GM12878 (cell line): ENCODE measurements at regions not wholly inside any gene's neighbourhood (a gene's known extent, or its start where the extent isn't known, plus 50 kb on each side); places are given as distances from the start of the nearest gene placed in this dataset.

Experiments used
- ATAC-seq: fragments of 200-7000 bp; cut with Tn5 transposase; 3 replicates; pipeline ENCODE4 v1.9.1; 2020; ENCODE audit warnings: mild to moderate bottlenecking, moderate library complexity
- BruUV-seq: library from RNA; stranded (reverse); fragments of 400-500 nt; replicated peaks from 2 replicates; lab custom pipeline; 2021; lab: Mats Ljungman, UMichigan
- CTCF ChIA-PET: fragments of 300-600 bp; sonication (Branson Sonifier 250); formaldehyde crosslinking; extraction: SDS; loops from one replicate; lab custom pipeline; 2021; ENCODE audit warnings: inconsistent platforms; lab: Yijun Ruan, JAX
- POLR2A ChIA-PET: fragments of 350-600 bp; formaldehyde crosslinking; extraction: SDS; loops from one replicate; lab custom pipeline; 2021; ENCODE audit warnings: inconsistent platforms; lab: Charles Lee
- RAD21 ChIA-PET: fragments of 300-600 bp; sonication (Branson Sonifier 250); formaldehyde crosslinking; loops from one replicate; lab custom pipeline; 2023; ENCODE audit warnings: antibody characterized with exemption; ENCODE audit not compliant: unreplicated experiment; lab: Charles Lee
- SMC1A ChIA-PET: fragments of 300-600 bp; sonication (Branson Sonifier 250); formaldehyde crosslinking; loops from one replicate; lab custom pipeline; 2023; ENCODE audit not compliant: unreplicated experiment, uncharacterized antibody; lab: Charles Lee
- DNase-seq: peaks from one replicate; pipeline ENCODE4 v3.0.0-alpha.2; 2011; ENCODE audit warnings: low read depth, low spot score
- FAIRE-seq: peaks from 3 replicates; lab custom pipeline; 2011; peaks lifted over from hg19 to GRCh38; lab: Jason Lieb, UNC
- H2AFZ ChIP-seq: 2 replicates; pipeline ENCODE4 v1.6.0; 2011; ENCODE audit warnings: low read depth, low read length, control low read depth; ENCODE audit not compliant: control insufficient read depth
- H3K27ac ChIP-seq: 2 replicates; pipeline ENCODE4 v1.5.1; 2011; ENCODE audit warnings: control low read depth; ENCODE audit not compliant: control insufficient read depth, insufficient read depth
- H3K27me3 ChIP-seq, 2 experiments: replicated peaks in 1 of 2; 2 replicates each; pipeline versions ENCODE4 v1.6.0 to v1.6.1; 2011; ENCODE audit warnings: low read length in 1 of 2; ENCODE audit not compliant: control insufficient read depth in 2 of 2, insufficient read depth in 2 of 2
- H3K36me3 ChIP-seq, 2 experiments: 2 replicates each; pipeline ENCODE4 v1.5.1; 2011; ENCODE audit warnings: low read length in 1 of 2; ENCODE audit not compliant: control insufficient read depth in 2 of 2, insufficient read depth in 2 of 2
- H3K4me1 ChIP-seq: 2 replicates; pipeline ENCODE4 v1.6.1; 2011; ENCODE audit warnings: mild to moderate bottlenecking, low read length, moderate library complexity, mixed read lengths; ENCODE audit not compliant: control insufficient read depth, insufficient read depth
- H3K4me2 ChIP-seq: 2 replicates; pipeline ENCODE4 v1.6.0; 2011; ENCODE audit warnings: control low read depth; ENCODE audit not compliant: control insufficient read depth, insufficient read depth
- H3K4me3 ChIP-seq: fragments of 200-600 bp; sonication (generic); 2 replicates; pipeline ENCODE4 v1.5.1; 2016
- H3K79me2 ChIP-seq: 2 replicates; pipeline ENCODE4 v1.6.0; 2011; ENCODE audit warnings: low read length; ENCODE audit not compliant: control insufficient read depth, insufficient read depth
- H3K9ac ChIP-seq: 2 replicates; pipeline ENCODE4 v1.8.0; 2011; ENCODE audit warnings: low read length, control low read depth, mixed read lengths; ENCODE audit not compliant: control insufficient read depth, insufficient read depth
- H3K9me3 ChIP-seq: replicated peaks from 3 replicates; pipeline ENCODE4 v1.5.1; 2011; ENCODE audit warnings: mild to moderate bottlenecking, low read length; ENCODE audit not compliant: control insufficient read depth, insufficient read depth
- H4K20me1 ChIP-seq: 2 replicates; pipeline ENCODE4 v1.6.0; 2011; ENCODE audit not compliant: control insufficient read depth, insufficient read depth
- ETV6 ChIP-seq, 2 experiments: fragments of 450-650 bp in 1 of 2; IDR thresholded peaks in 1 of 2; conservative IDR thresholded peaks in 1 of 2; 2 replicates each; pipeline ENCODE4 v1.6.1; 2014; ENCODE audit warnings: antibody characterized with exemption in 1 of 2, borderline replicate concordance in 1 of 2, low read depth in 1 of 2, mild to moderate bottlenecking in 1 of 2, moderate library complexity in 1 of 2
- HCFC1 ChIP-seq: fragments of 150-350 bp; IDR thresholded peaks from 2 replicates; pipeline ENCODE4 v1.6.1; 2014; ENCODE audit warnings: low read length
- IRF5 ChIP-seq: fragments of 450-650 bp; IDR thresholded peaks from 2 replicates; pipeline ENCODE4 v1.6.1; 2017; ENCODE audit warnings: borderline replicate concordance
- MXI1 ChIP-seq: fragments of 150-350 bp; IDR thresholded peaks from 2 replicates; pipeline ENCODE4 v1.6.1; 2011; ENCODE audit warnings: low read depth, mild to moderate bottlenecking, inconsistent platforms, low read length, improper control_type of control experiment
- NR2F1 ChIP-seq: fragments of 450-650 bp; conservative IDR thresholded peaks from 2 replicates; pipeline ENCODE4 v1.6.1; 2017; ENCODE audit warnings: mild to moderate bottlenecking
- RAD21 ChIP-seq: IDR thresholded peaks from 2 replicates; pipeline ENCODE4 v1.6.1; 2011; ENCODE audit warnings: mild to moderate bottlenecking, low read depth, low read length, moderate library complexity; ENCODE audit not compliant: insufficient read depth
- SIN3A ChIP-seq: IDR thresholded peaks from 2 replicates; pipeline ENCODE4 v1.6.1; 2012; ENCODE audit warnings: low read depth, low read length, improper control_type of control experiment
- SMAD5 ChIP-seq: IDR thresholded peaks from 2 replicates; pipeline ENCODE4 v1.6.1; 2016; ENCODE audit warnings: antibody characterized with exemption, low read depth
- SMC3 ChIP-seq: IDR thresholded peaks from 2 replicates; pipeline ENCODE4 v1.6.1; 2011; ENCODE audit warnings: low read length, improper control_type of control experiment, borderline replicate concordance
- STAT1 ChIP-seq: fragments of 450-650 bp; conservative IDR thresholded peaks from 2 replicates; pipeline ENCODE4 v1.6.1; 2014; ENCODE audit warnings: antibody characterized with exemption, mild to moderate bottlenecking
- TAF1 ChIP-seq: IDR thresholded peaks from 2 replicates; pipeline ENCODE4 v1.6.1; 2011; ENCODE audit warnings: mild to moderate bottlenecking, low read depth, low read length, borderline replicate concordance
- TBL1XR1 ChIP-seq: IDR thresholded peaks from 2 replicates; pipeline ENCODE4 v1.6.1; 2012; ENCODE audit warnings: low read depth, low read length, improper control_type of control experiment
- TCF3 ChIP-seq: IDR thresholded peaks from 2 replicates; pipeline ENCODE4 v1.6.1; 2012; ENCODE audit warnings: low read depth, mild to moderate bottlenecking, low read length, borderline replicate concordance; ENCODE audit not compliant: insufficient read depth
- YY1 ChIP-seq: IDR thresholded peaks from 2 replicates; pipeline ENCODE4 v1.6.1; 2011; ENCODE audit warnings: low read depth, mild to moderate bottlenecking, low read length
- ZNF622 ChIP-seq: fragments of 450-650 bp; IDR thresholded peaks from 2 replicates; pipeline ENCODE4 v1.6.1; 2017; ENCODE audit warnings: mild to moderate bottlenecking, inconsistent platforms
- WGBS: methylation state at CpG from one replicate; pipeline ENCODE4 v1.1.6; 2016; ENCODE audit warnings: low lambda C conversion rate; ENCODE audit not compliant: insufficient replicate concordance, insufficient coverage; ENCODE audit errors: missing lambda C conversion rate; 5-methylcytosine and 5-hydroxymethylcytosine counted together
- in situ Hi-C: fragments of 300-500 bp; cut with MboI; formaldehyde crosslinking; loops from 9 replicates; pipeline ENCODE4 v1.14.3; 2018; ENCODE audit warnings: mixed read lengths
- intact Hi-C: fragments of 100-400 bp; cut with micrococcal nuclease; formaldehyde crosslinking; loops from one replicate; pipeline ENCODE4 v1.14.2; 2022; ENCODE audit not compliant: unreplicated experiment

- H3K9me3 ChIP-seq, result peaks cover 2% of the 10 kb centered on the region; the same call in 1 of the 3 replicates
- FAIRE-seq (no peak), ATAC-seq (no peak), DNase-seq (no peak)
- H3K36me3 ChIP-seq, result no peaks in the 10 kb centered on the region
- H3K79me2 ChIP-seq, result no peaks in the 10 kb centered on the region
- ChIA-PET CTCF (interaction anchor here (4.2 kb wide), 1 partner anchor 15 kb away, joined by 17 read pairs; no protein-coding TSS in a partner anchor), RAD21 (no interaction called here), SMC1A (interaction anchor here (1.6 to 17.5 kb wide), 2 partner anchors 47 to 70 kb away, joined by 4 to 537 read pairs; partner anchors contain the start of gene WIPF1), POLR2A (no interaction called here)
- no peak overlapping the region for H2AFZ ChIP-seq
- H3K9ac ChIP-seq, result no peak overlapping the region
- in situ Hi-C loops, result no loop called here
- intact Hi-C loops, result no loop called here
- H3K4me2 ChIP-seq, result no peak overlapping the region
- H3K27ac ChIP-seq, result no peak overlapping the region
- no peaks in the 10 kb centered on the region for H3K4me1 ChIP-seq
- H4K20me1 ChIP-seq, result no peaks in the 10 kb centered on the region
- 87% methylated on average over 7 of the region's 7 CpGs for WGBS
- no peaks in the 10 kb centered on the region for H3K27me3 ChIP-seq
- BruUV-seq, result no TSS peak
- no peak overlapping the region for H3K4me3 ChIP-seq
- TF ChIP-seq ETV6 (conservative IDR thresholded peaks at IDR 0.05 in 1 of 2, IDR thresholded peaks at IDR 0.05 in 1 of 2; ENCODE audit: borderline replicate concordance in 1 of 2, low read depth in 1 of 2), result no peak
- TF ChIP-seq TBL1XR1, result no peak
- no peak for TF ChIP-seq SMC3
- no peak for TF ChIP-seq SMAD5
- no peak for TF ChIP-seq ZNF622
- no peak for TF ChIP-seq HCFC1
- TF ChIP-seq SIN3A, result no peak
- no peak for TF ChIP-seq YY1
- no peak for TF ChIP-seq MXI1
- no peak for TF ChIP-seq NR2F1
- no peak for TF ChIP-seq STAT1
- TF ChIP-seq IRF5, result no peak
- no peak for TF ChIP-seq TAF1
- TF ChIP-seq TCF3, result no peak
- no peak for TF ChIP-seq RAD21
These were observed 75.8 kb upstream of the WIPF1 start for GRCh38 chr2:174673440-174673839.
